ENCODE measurements at regions not wholly inside any gene's neighbourhood (a gene's known extent, or its start where the extent isn't known, plus 50 kb on each side); places are given as distances from the start of the nearest gene placed in this dataset.

DNA sequence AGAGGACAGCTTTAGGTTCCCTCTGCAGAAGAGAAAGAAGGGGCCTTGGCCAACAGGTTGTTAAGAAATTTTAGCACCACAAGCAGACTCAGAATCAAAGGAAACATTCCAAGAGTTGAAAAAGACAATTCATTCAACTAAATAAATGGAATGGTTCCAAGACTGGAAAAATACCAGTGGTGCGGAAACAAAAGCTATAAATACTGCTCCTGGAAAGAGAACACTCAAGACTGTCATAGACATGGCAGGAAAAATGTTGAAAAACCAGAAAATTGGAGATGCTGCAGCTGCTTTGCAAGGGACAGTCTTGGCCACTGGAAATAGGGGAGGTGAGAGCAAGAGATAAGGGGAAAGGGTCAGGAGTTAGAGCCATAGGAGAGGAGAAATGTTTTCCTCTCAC, 312.7 kb upstream of the CYRIA start:
- no peak for DNase-seq (ENCODE audit: low read depth, low spot score)
- no peak overlapping the region for H2AFZ ChIP-seq (ENCODE audit: control insufficient read depth, low read length)
- H4K20me1 ChIP-seq (ENCODE audit: control insufficient read depth, extremely low read depth, insufficient read depth, low read length) = no peaks in the 10 kb centered on the region
- no peaks in the 10 kb centered on the region for H3K36me3 ChIP-seq (ENCODE audit: control insufficient read depth in 2 of 2, extremely low read depth in 1 of 2, insufficient read depth in 2 of 2, low read length in 2 of 2)
- H3K4me3 ChIP-seq (ENCODE audit: control insufficient read depth in 2 of 3, extremely low read depth in 1 of 3, insufficient read depth in 2 of 3, low read depth in 1 of 3, low read length in 3 of 3) = no peak overlapping the region
- no peak overlapping the region for H3K4me2 ChIP-seq (ENCODE audit: control insufficient read depth, extremely low read depth, insufficient read depth, low read depth, low read length)
- no peak overlapping the region for H3K27ac ChIP-seq (ENCODE audit: control insufficient read depth, insufficient read depth, low read length)
- no peaks in the 10 kb centered on the region for H3K79me2 ChIP-seq (ENCODE audit: control insufficient read depth, insufficient read depth, low read length)
- H3K9me3 ChIP-seq (ENCODE audit: control insufficient read depth, low read depth, low read length) = no peaks in the 10 kb centered on the region
- H3K9ac ChIP-seq (ENCODE audit: control insufficient read depth, extremely low read depth, insufficient read depth, low read length) = no peak overlapping the region
- no peak for FAIRE-seq
- no peak for TF ChIP-seq EZH2 (IDR thresholded peaks at IDR 0.05; ENCODE audit: low read length)
- TF ChIP-seq, protein P1, sequence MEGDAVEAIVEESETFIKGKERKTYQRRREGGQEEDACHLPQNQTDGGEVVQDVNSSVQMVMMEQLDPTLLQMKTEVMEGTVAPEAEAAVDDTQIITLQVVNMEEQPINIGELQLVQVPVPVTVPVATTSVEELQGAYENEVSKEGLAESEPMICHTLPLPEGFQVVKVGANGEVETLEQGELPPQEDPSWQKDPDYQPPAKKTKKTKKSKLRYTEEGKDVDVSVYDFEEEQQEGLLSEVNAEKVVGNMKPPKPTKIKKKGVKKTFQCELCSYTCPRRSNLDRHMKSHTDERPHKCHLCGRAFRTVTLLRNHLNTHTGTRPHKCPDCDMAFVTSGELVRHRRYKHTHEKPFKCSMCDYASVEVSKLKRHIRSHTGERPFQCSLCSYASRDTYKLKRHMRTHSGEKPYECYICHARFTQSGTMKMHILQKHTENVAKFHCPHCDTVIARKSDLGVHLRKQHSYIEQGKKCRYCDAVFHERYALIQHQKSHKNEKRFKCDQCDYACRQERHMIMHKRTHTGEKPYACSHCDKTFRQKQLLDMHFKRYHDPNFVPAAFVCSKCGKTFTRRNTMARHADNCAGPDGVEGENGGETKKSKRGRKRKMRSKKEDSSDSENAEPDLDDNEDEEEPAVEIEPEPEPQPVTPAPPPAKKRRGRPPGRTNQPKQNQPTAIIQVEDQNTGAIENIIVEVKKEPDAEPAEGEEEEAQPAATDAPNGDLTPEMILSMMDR (optimal IDR thresholded peaks at IDR 0.05 in 1 of 3, IDR thresholded peaks at IDR 0.05 in 1 of 3, conservative IDR thresholded peaks at IDR 0.05 in 1 of 3; ENCODE audit: extremely low read depth in 1 of 3, insufficient read depth in 2 of 3, low read length in 3 of 3) = no peak
- H3K4me1 ChIP-seq (ENCODE audit: control insufficient read depth, extremely low read depth, insufficient read depth, low read length) = no peaks in the 10 kb centered on the region
- dilution Hi-C loops (cut with MboI; ENCODE audit: extremely low pct_ligation_motif_present, low sequenced_read_pairs) = no loop called here
- no peaks in the 10 kb centered on the region for H3K27me3 ChIP-seq (ENCODE audit: control insufficient read depth, extremely low read depth, insufficient read depth, low read length)
- no peaks in the 10 kb centered on the region for H3K9me1 ChIP-seq (ENCODE audit: control insufficient read depth, extremely low read depth, insufficient read depth, low read length)

DNA sequence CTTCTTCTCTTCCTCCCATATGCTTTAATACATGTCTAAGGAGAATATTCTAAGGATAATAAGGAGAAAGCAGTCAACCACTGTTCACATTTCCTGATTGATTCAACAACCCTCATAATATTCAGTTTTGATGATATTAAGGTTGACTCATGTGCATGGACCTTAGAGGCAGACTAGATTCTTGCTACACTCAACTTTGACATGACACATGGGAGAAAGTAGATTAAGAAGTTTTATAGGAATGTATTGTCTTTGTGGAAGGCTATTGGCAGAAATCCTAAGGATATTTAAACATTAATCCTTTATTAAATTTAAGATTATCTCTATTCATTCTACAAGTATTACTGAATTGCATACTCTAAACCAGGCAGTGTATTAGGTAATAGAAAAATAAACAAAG, 309.1 kb upstream of the CYRIA start:
- dilution Hi-C loops (cut with MboI; ENCODE audit: extremely low pct_ligation_motif_present, low sequenced_read_pairs) = no loop called here
- Histone ChIP-seq H3K4me3 (ENCODE audit: control insufficient read depth in 2 of 3, extremely low read depth in 1 of 3, insufficient read depth in 2 of 3, low read depth in 1 of 3, low read length in 3 of 3) (no peak overlapping the region), H4K20me1 (ENCODE audit: control insufficient read depth, extremely low read depth, insufficient read depth, low read length) (no peaks in the 10 kb centered on the region), H3K9ac (ENCODE audit: control insufficient read depth, extremely low read depth, insufficient read depth, low read length) (no peak overlapping the region), H3K4me1 (ENCODE audit: control insufficient read depth, extremely low read depth, insufficient read depth, low read length) (no peaks in the 10 kb centered on the region), H3K9me3 (ENCODE audit: control insufficient read depth, low read depth, low read length) (no peaks in the 10 kb centered on the region), H3K9me1 (ENCODE audit: control insufficient read depth, extremely low read depth, insufficient read depth, low read length) (no peaks in the 10 kb centered on the region), H3K36me3 (ENCODE audit: control insufficient read depth in 2 of 2, extremely low read depth in 1 of 2, insufficient read depth in 2 of 2, low read length in 2 of 2) (no peaks in the 10 kb centered on the region), H3K79me2 (ENCODE audit: control insufficient read depth, insufficient read depth, low read length) (no peaks in the 10 kb centered on the region), H3K27ac (ENCODE audit: control insufficient read depth, insufficient read depth, low read length) (no peak overlapping the region), H3K27me3 (ENCODE audit: control insufficient read depth, extremely low read depth, insufficient read depth, low read length) (no peaks in the 10 kb centered on the region), H2AFZ (ENCODE audit: control insufficient read depth, low read length) (no peak overlapping the region), H3K4me2 (ENCODE audit: control insufficient read depth, extremely low read depth, insufficient read depth, low read depth, low read length) (no peak overlapping the region)
- FAIRE-seq (no peak), DNase-seq (ENCODE audit: low read depth, low spot score) (no peak)
- TF ChIP-seq, protein P1 (optimal IDR thresholded peaks at IDR 0.05 in 1 of 3, IDR thresholded peaks at IDR 0.05 in 1 of 3, conservative IDR thresholded peaks at IDR 0.05 in 1 of 3; ENCODE audit: extremely low read depth in 1 of 3, insufficient read depth in 2 of 3, low read length in 3 of 3) = no peak
- no peak for TF ChIP-seq EZH2 (IDR thresholded peaks at IDR 0.05; ENCODE audit: low read length)
